Trophoblast cell (in vitro differentiated cells and primary cell): ENCODE measurements at regions not wholly inside any gene's neighbourhood (a gene's known extent, or its start where the extent isn't known, plus 50 kb on each side); places are given as distances from the start of the nearest gene placed in this dataset.
"Not testable (repeated sequence)": the region's sequence is repeated elsewhere in the genome, so short reads cannot be mapped to it uniquely, and the experiment has no call there.

Experiments
- DNase-seq, 2 donors: peaks; one replicate each; pipeline ENCODE4 v3.0.0-alpha.2; 2016
- H2AFZ ChIP-seq: 2 replicates; pipeline ENCODE4 v1.6.1; 2013; ENCODE audit warnings: low read length, moderate library complexity, mild to moderate bottlenecking; ENCODE audit not compliant: insufficient read depth, poor library complexity
- H2AK5ac ChIP-seq: 2 replicates; pipeline ENCODE4 v1.6.1; 2013; ENCODE audit warnings: mild to moderate bottlenecking, low read length
- H2BK120ac ChIP-seq: 2 replicates; pipeline ENCODE4 v1.6.1; 2013; ENCODE audit warnings: low read length, mild to moderate bottlenecking, moderate library complexity; ENCODE audit not compliant: insufficient read depth, poor library complexity
- H2BK12ac ChIP-seq: 2 replicates; pipeline ENCODE4 v1.6.1; 2013; ENCODE audit warnings: mild to moderate bottlenecking, low read length, moderate library complexity
- H2BK5ac ChIP-seq: 2 replicates; pipeline ENCODE4 v1.6.1; 2013; ENCODE audit warnings: low read length, low read depth, moderate library complexity, mild to moderate bottlenecking; ENCODE audit not compliant: poor library complexity
- H3K14ac ChIP-seq: 2 replicates; pipeline ENCODE4 v1.6.1; 2013; ENCODE audit warnings: mild to moderate bottlenecking, low read length
- H3K18ac ChIP-seq: 2 replicates; pipeline ENCODE4 v1.6.1; 2013; ENCODE audit warnings: mild to moderate bottlenecking, low read length
- H3K23ac ChIP-seq: 2 replicates; pipeline ENCODE4 v1.6.1; 2013; ENCODE audit warnings: low read length
- H3K27ac ChIP-seq: 2 replicates; pipeline ENCODE4 v1.5.1; 2013; ENCODE audit warnings: low read depth, mild to moderate bottlenecking, inconsistent platforms, low read length, moderate library complexity
- H3K27me3 ChIP-seq: 2 replicates; pipeline ENCODE4 v1.6.1; 2013; ENCODE audit warnings: inconsistent platforms, mild to moderate bottlenecking, low read length, moderate library complexity; ENCODE audit not compliant: insufficient read depth
- H3K36me3 ChIP-seq, 2 experiments: 1 replicate in 1 of 2; 2 replicates in 1 of 2; pipeline ENCODE4 v1.6.1; 2013; ENCODE audit warnings: low read length in 2 of 2, mild to moderate bottlenecking in 2 of 2, moderate library complexity in 1 of 2; ENCODE audit not compliant: insufficient read depth in 2 of 2, control insufficient read depth in 1 of 2
- H3K4ac ChIP-seq: 2 replicates; pipeline ENCODE4 v1.6.1; 2013; ENCODE audit warnings: low read depth, mild to moderate bottlenecking, low read length, moderate library complexity
- H3K4me1 ChIP-seq, 2 experiments: 1 replicate in 1 of 2; 2 replicates in 1 of 2; pipeline ENCODE4 v1.6.1; 2013; ENCODE audit warnings: low read length in 2 of 2, mild to moderate bottlenecking in 2 of 2, moderate library complexity in 1 of 2; ENCODE audit not compliant: insufficient read depth in 2 of 2, control insufficient read depth in 1 of 2
- H3K4me2 ChIP-seq: 2 replicates; pipeline ENCODE4 v1.6.1; 2013; ENCODE audit warnings: inconsistent platforms, mild to moderate bottlenecking, low read length, moderate library complexity
- H3K4me3 ChIP-seq: 2 replicates; pipeline ENCODE4 v1.5.1; 2013; ENCODE audit warnings: mild to moderate bottlenecking, low read depth, low read length, inconsistent platforms
- H3K79me1 ChIP-seq: one replicate; pipeline ENCODE4 v1.6.1; 2013; ENCODE audit warnings: low read length
- H3K79me2 ChIP-seq: 2 replicates; pipeline ENCODE4 v1.6.1; 2013; ENCODE audit warnings: low read length, mild to moderate bottlenecking; ENCODE audit not compliant: control insufficient read depth, insufficient read depth, poor library complexity
- H3K9ac ChIP-seq: 2 replicates; pipeline ENCODE4 v1.6.1; 2013; ENCODE audit warnings: mild to moderate bottlenecking, low read length
- H3K9me3 ChIP-seq: 2 replicates; pipeline ENCODE4 v1.6.1; 2013; ENCODE audit warnings: low read depth, mild to moderate bottlenecking, control low read depth, inconsistent platforms, low read length; ENCODE audit not compliant: insufficient read depth
- H4K12ac ChIP-seq: 2 replicates; pipeline ENCODE4 v1.6.1; 2013; ENCODE audit warnings: low read depth, mild to moderate bottlenecking, low read length, moderate library complexity
- H4K8ac ChIP-seq: 2 replicates; pipeline ENCODE4 v1.6.1; 2013; ENCODE audit warnings: low read depth, mild to moderate bottlenecking, low read length, moderate library complexity
- H4K91ac ChIP-seq: one replicate; pipeline ENCODE4 v1.6.1; 2013; ENCODE audit warnings: low read depth, mild to moderate bottlenecking, low read length, moderate library complexity
- WGBS: extraction: QIAGEN DNeasy Blood & Tissue Kit; methylation state at CpG from one replicate; pipeline ENCODE4 v1.1.7; 2013; ENCODE audit warnings: missing lambda C conversion rate; ENCODE audit not compliant: insufficient read length, insufficient coverage; ENCODE audit errors: extremely low coverage; 5-methylcytosine and 5-hydroxymethylcytosine counted together

DNA sequence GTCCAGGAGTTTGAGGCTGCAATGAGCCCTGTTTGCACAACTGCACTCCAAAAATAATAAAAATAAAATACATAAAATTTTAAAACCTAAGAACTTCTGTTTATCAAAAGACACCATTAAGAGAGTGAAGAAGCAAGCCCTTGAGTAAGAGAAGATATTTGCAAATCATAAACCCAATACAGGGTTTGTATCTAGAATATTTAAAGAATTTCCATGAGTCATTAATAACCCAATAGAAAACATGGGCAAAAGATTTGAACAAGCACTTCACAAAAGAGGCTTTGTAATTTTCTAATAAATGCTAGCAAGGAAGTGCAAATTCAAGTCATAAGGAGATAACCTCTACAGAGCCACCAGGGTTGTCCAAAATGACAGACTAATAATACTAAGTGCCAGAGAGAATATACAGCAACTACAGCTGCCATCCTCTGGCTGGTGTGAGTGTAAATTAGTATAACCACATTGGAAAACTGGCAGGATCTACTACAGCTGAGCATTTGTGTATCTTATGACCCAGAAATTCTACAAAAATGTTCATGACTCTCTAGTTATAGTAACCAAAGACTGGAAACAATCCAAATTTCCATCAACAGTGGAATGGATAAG, 133.0 kb upstream of the PLGLB2 start:
- not testable (repeated sequence) for H4K8ac ChIP-seq, H3K9ac ChIP-seq, H3K18ac ChIP-seq, H3K79me1 ChIP-seq, H3K23ac ChIP-seq, H3K9me3 ChIP-seq, H4K12ac ChIP-seq, H3K4me2 ChIP-seq, H3K79me2 ChIP-seq, H2AK5ac ChIP-seq, H3K4me1 ChIP-seq, H2BK5ac ChIP-seq, H3K27me3 ChIP-seq, H2BK12ac ChIP-seq, H2BK120ac ChIP-seq, DNase-seq, H3K27ac ChIP-seq, H3K4ac ChIP-seq, H3K14ac ChIP-seq, H3K4me3 ChIP-seq, H3K36me3 ChIP-seq, H4K91ac ChIP-seq, H2AFZ ChIP-seq

DNA sequence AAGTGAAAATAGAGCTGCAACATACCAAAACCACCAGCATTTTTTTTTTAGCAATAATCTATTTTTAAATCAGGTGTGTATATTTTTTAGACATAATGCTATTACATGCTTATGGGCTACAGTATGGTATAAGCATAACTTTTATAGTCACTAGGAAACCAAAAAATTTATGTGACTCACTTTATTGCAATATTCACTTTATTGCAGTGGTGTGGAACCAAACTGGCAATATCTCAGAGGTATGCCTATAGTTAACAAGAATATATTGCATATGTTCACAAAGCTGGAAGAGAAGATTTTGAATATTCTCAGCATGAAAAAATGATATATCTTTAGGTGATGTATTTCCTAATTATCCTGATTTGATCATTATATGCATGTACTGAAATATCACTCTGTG, 128.8 kb upstream of the PLGLB2 start:
- not testable (repeated sequence) for H2AFZ ChIP-seq, H3K4ac ChIP-seq, H3K9me3 ChIP-seq, H3K14ac ChIP-seq, H3K36me3 ChIP-seq, H2BK12ac ChIP-seq, DNase-seq, H2BK120ac ChIP-seq, H4K91ac ChIP-seq, H4K12ac ChIP-seq, H3K27me3 ChIP-seq, H3K18ac ChIP-seq, H3K9ac ChIP-seq, H3K23ac ChIP-seq, H2BK5ac ChIP-seq, H4K8ac ChIP-seq, H3K4me1 ChIP-seq, H3K27ac ChIP-seq, H3K4me3 ChIP-seq, H3K79me2 ChIP-seq, H3K4me2 ChIP-seq, H2AK5ac ChIP-seq, H3K79me1 ChIP-seq

DNA sequence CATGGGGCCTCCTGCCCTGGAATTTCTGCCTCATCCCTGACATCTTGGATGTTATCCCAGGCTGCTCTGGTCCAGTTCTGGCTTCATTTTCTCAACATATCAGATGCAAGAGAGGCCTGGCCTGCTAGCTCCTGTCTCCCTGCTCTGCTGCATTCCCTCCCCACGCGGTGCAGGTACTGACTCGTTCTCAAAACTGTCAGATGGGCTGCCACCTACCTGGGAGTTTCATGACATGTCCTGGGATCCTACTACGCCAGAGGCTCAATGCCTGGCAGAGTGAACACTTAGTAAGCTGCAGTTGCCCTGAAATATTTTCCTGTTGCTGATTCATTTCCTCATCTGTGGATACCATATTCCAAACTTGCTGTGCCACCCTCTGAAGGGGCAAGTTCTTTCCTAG, 126.7 kb upstream of the PLGLB2 start:
- H3K4me3 ChIP-seq, H3K79me1 ChIP-seq, H4K91ac ChIP-seq, DNase-seq, H3K9me3 ChIP-seq, H3K18ac ChIP-seq, H3K23ac ChIP-seq, H3K4me1 ChIP-seq, H2BK120ac ChIP-seq, H3K4me2 ChIP-seq, H2AFZ ChIP-seq, H3K27me3 ChIP-seq, H3K27ac ChIP-seq, H3K79me2 ChIP-seq, H4K8ac ChIP-seq, H3K14ac ChIP-seq, H3K4ac ChIP-seq, H4K12ac ChIP-seq, H2BK5ac ChIP-seq, H3K36me3 ChIP-seq, H2AK5ac ChIP-seq, H2BK12ac ChIP-seq, H3K9ac ChIP-seq: not testable (repeated sequence)
- WGBS = no CpG with 5 or more reads among the region's 4 CpGs

DNA sequence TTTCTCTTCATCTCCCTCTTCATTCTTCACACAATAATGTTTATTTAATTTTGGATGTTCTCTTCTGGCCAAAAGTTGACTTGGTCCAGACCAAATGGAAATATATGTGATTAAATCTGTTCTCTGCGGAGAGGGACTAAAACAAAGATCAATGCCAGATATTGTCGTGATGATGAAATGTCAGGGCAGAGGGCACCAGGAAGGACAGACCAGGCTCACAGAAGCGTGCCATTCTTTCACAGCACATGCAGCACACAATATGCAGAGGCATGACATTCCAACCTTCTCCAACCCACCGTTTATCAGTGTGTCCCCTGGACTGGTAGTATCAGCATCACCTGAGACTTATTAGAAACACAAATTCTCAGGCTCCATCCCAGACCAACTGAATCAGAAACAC, 125.2 kb upstream of the PLGLB2 start:
- not testable (repeated sequence) for H3K4me1 ChIP-seq, H2BK120ac ChIP-seq, H3K4ac ChIP-seq, H4K12ac ChIP-seq, DNase-seq, H4K91ac ChIP-seq, H3K4me3 ChIP-seq, H3K23ac ChIP-seq, H2AK5ac ChIP-seq, H2BK12ac ChIP-seq, H3K27ac ChIP-seq, H2AFZ ChIP-seq, H3K14ac ChIP-seq, H4K8ac ChIP-seq, H3K79me2 ChIP-seq, H3K4me2 ChIP-seq, H3K9me3 ChIP-seq, H2BK5ac ChIP-seq, H3K9ac ChIP-seq, H3K79me1 ChIP-seq, H3K18ac ChIP-seq, H3K27me3 ChIP-seq, H3K36me3 ChIP-seq
- no CpG with 5 or more reads among the region's 4 CpGs for WGBS
